Dermis blood vessel endothelial cell (primary cell): ENCODE measurements at regions not wholly inside any gene's neighbourhood (a gene's known extent, or its start where the extent isn't known, plus 50 kb on each side); places are given as distances from the start of the nearest gene placed in this dataset.
"Not testable (repeated sequence)": the region's sequence is repeated elsewhere in the genome, so short reads cannot be mapped to it uniquely, and the experiment has no call there.

ENCODE experiments used
- DNase-seq: peaks from one replicate; pipeline ENCODE4 v3.0.0; 2010

GRCh38 chr6:167408235-167408869, 83.5 kb downstream of the TTLL2 start:
- no peak for DNase-seq

DNA sequence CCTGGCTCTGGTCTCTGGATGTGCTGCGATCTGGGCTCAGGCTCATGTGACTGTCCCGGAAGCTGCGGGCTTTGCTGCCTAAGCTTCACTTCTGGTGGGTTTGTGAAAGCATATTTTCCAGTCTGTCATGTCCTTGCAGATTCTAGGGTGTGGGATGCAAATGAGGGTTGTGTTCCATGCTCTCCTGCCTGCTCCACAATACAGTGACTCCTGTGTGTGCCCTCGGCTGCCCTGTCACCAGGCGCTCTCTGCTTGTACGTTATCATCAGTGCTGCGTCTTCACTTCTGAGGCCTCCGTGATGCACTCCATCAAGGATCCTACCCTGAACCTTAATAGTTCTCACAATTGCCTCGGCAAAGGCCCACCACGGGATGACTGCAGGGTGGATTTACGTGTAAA, 84.2 kb downstream of the TTLL2 start:
- no peak for DNase-seq

- no peak for DNase-seq
Observed at GRCh38 chr6:167409694-167410093, 84.8 kb downstream of the TTLL2 start.

- DNase-seq: no peak
Observed at GRCh38 chr6:167410462-167410861, 85.6 kb downstream of the TTLL2 start.

GRCh38 chr6:167412506-167412905, 87.6 kb downstream of the TTLL2 start:
- DNase-seq: no peak

GRCh38 chr6:167415441-167415961, 90.6 kb downstream of the TTLL2 start:
- DNase-seq: no peak

- DNase-seq: no peak
Observed at GRCh38 chr6:167416676-167417430, 92.0 kb downstream of the TTLL2 start.

DNA sequence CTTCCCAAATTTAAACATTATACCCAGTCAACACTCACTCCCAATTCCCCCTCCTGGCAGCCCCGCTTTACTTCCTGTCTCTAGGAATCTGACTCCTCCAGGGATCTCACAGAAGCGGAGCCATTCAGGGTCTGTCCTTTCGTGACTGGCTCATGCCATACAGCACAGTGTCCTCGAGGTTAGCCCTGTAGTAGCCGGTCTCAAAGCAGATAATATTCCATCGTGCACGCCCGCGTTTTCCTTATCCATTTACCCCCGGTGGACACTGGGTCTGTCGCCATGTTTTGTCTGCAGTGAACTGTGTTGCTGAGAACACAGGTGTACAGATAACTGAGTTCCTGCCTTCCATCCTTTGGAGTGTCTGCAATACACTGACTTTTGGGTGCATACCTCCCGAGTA, 95.3 kb downstream of the TTLL2 start:
- no peak for DNase-seq

- DNase-seq: no peak
Observed at GRCh38 chr6:167420858-167421766, 96.2 kb downstream of the TTLL2 start.

DNA sequence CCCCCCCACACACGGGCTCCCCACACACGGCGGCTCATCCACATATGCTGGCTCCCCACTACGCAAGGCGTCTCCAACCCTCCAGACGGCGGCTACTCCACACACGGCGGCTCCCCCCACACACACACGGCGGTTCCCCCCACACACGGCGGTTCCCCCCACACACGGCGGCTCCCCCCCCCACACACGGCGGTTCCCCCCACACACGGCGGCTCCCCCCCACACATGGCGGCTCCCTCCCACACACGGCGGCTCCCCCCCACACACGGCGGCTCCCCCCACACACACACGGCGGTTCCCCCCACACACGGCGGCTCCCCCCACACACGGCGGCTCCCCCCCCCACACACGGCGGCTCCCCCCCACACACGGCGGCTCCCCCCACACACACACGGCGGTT, 97.1 kb downstream of the TTLL2 start:
- not testable (repeated sequence) for DNase-seq

- no peak for DNase-seq
Observed at GRCh38 chr6:167422934-167423333, 98.0 kb downstream of the TTLL2 start.

DNA sequence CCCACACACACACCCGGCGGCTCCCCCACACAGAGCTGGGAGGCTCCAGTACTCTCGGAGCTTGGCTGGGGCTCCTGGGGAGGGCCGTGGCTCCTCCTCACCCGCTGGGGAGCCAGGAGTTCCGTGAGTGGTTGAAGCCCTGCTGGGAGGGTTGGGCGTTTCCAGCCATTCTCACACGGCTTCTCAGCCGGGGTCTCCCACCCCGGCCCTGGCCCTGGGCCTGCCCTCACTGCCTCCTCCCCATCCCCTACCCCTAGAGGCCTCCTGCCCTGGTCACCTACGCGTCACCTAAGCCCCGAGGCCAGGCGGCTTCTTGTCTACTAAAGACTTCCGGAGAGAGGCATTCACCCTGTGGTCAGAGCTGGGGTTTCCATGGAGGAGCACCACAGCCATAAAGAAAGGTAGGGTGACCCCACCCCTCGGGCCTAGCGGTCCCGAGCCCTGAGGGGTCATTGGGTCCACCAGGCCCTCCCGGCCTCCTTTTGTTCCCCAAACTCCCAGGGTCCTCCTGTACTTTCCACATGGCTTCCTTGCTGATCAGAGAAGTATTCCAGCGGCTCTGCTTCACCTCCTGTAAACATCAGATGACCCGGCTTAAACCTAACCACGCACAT, 99.3 kb downstream of the TTLL2 start:
- no peak for DNase-seq

DNA sequence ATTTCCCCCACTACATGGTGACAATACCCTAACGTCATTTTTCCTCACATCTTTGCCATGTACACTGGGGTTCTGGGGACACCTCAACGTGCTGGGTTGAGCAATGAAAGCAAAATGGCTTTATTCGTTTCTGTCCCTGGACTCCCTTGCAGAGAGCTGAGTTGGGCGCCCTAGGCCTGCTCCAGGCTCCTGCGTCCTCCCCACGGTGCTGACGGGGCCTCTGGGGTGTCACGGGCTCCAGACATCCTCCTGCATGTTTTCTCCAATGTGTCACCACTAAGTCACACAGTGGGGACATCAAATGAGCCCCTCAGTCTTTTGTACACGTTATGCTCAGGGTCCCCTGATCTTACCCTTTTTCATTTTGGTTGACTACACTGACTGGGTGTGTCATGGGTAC, 99.8 kb downstream of the TTLL2 start:
- DNase-seq: no peak

- DNase-seq: no peak
Observed at GRCh38 chr6:167426084-167426483, 101.2 kb downstream of the TTLL2 start.

DNA sequence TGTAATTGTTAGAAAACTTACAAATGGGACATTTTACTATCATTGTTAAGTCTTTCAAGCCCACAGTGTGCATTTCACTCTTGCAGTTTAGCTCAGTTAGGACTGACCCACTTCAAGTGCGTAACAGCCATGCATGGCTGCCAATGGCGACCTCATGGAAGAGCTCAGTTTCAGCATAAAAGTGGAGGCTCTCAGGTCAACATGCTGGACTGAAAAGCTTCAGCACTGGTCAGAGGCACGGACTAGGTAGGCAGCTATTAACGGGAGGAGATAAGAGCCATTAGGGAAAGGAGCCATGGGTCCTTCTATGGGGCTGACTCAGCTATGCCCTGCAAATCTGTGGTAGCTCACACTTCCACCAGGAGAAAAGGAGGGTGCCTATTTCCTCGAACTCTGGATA, 101.8 kb downstream of the TTLL2 start:
- DNase-seq: no peak

GRCh38 chr6:167428664-167429333, 103.9 kb downstream of the TTLL2 start:
- no peak for DNase-seq

DNA sequence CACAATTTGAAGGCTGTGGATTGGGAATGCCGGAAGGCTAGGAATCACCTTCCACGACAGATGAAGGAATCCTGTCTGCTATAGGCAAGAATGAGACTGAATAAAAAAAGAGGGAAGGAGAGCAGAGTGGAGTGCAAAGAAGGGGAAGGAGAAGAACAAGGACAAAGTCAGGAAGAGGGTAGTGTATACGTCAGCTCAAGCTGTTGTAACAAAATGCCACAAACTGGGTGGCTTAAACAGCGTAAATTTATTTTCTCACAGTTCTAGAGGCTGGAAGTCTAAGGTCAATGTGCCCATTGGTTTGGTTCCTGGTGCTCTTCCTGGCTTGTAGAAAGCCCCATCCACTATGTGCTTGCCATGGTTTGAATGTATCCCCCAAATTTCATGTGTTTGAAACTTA, 104.5 kb downstream of the TTLL2 start:
- no peak for DNase-seq

- no peak for DNase-seq
Observed at GRCh38 chr6:167435209-167435728, 110.4 kb downstream of the TTLL2 start.

DNA sequence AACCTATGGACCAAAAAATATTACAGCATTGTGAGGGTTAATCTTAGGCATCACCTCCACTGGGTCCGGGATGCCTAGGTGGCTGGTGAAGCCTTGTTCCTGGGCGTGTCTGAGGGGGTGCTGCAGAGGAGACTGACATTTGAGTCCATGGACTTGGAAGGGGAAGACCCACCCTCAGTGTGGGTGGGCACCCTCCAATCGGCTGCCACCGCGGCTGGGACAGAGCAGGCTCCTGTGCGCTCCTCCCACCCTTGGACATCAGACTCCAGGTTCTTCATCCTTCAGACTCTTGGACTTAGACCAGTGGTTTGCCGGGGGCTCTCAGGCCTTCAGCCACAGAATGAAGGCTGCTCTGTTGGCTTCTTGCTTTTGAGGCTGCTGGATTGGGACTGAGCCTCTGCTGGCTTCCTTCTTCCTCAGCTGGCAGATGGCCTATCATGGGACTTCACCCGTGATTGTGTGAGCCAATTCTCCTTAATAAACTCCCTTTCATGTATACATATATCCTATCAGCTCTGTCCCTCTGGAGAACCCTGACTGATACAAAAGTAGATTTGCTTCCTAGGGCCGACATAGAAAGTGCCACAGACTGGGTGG, 113.1 kb downstream of the TTLL2 start:
- no peak for DNase-seq

DNA sequence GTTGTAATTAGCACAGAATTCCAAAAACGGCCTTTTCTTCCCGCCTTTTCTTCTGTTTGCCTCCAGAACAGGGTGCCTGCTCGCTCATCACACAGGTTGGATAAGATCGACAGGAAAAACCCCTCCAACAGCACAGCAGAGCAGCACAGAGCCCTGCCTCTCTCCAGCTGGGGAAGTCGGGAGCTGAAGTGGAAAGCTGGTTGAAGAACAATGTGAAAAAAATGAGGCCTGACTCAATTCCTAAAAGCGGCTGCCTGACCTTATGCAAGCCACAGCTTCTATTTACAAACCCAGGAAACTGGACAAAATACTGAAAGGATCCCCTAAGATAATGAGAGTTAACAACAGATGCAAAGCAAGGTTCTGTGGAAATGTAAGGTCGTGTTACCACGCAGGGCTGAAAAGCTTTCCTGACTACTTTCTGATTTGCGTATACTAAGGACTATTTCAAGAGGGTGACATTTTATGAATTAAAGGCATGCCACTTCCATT, 116.9 kb downstream of the TTLL2 start:
- no peak for DNase-seq

DNA sequence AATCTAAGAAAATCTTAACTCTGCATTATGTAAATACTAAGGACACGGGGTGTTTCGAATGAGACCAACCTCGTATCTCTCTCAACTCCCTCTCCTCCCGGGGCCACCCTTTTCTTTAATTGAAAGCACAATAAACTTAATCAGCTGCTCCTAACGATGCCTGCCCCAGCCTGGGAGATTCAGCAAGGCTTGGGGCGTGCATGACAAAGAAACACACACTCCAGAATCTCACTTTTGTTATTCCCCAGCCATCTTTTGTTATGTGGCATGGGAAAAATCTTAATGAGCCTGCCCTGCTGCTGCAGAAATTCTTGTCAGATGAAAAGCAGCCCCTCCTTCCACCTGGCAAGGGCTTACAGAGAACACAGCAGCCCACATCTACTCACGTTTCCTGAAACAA, 117.4 kb downstream of the TTLL2 start:
- no peak for DNase-seq
